H1 (cell line): ENCODE measurements at regions not wholly inside any gene's neighbourhood (a gene's known extent, or its start where the extent isn't known, plus 50 kb on each side); places are given as distances from the start of the nearest gene placed in this dataset.

Experiments used
- BACH1 ChIP-seq: IDR thresholded peaks from 2 replicates; pipeline ENCODE4 v1.6.1; 2012; ENCODE audit warnings: low read length, improper control_type of control experiment
- POU5F1 ChIP-seq: IDR thresholded peaks from 2 replicates; pipeline ENCODE4 v1.6.1; 2011; ENCODE audit warnings: low read depth, mild to moderate bottlenecking, low read length, moderate library complexity
- TAF7 ChIP-seq: optimal IDR thresholded peaks from 2 replicates; pipeline ENCODE3; 2011; ENCODE audit warnings: low read depth, mild to moderate bottlenecking, inconsistent platforms, low read length, moderate library complexity, borderline replicate concordance
- TF ChIP-seq, protein P1 (sequence below): IDR thresholded peaks from 2 replicates; pipeline ENCODE4 v1.6.1; 2012; ENCODE audit warnings: low read length, inconsistent platforms
- TF ChIP-seq, protein P2 (sequence below): fragments of 300-600 bp; sonication (generic); IDR thresholded peaks from 2 replicates; pipeline ENCODE4 v1.7.1; 2012; ENCODE audit warnings: low read length, moderate library complexity, mild to moderate bottlenecking, inconsistent platforms; ENCODE audit not compliant: insufficient replicate concordance

DNA sequence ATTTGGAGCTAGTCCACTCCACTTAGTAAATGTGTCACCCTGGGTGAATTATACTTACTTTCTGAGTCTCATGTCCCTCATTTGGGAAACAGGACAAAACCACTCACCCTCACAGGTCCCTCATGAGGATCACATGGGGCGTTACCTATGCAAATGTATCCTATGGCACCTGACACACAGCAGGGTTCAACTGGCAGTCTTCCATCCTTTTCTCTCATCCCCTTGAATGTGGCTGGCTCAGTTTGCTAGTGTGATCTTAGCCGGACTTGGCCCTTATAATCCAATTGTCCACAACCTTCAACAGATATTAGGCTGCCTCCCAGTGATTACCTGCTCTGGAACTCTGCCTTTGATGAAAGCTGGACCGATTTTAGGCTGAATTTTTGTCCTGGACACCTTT lies 308.8 kb downstream of the MAP2K6 start (continued):
- TF ChIP-seq TAF7 (no peak), POU5F1 (no peak), BACH1 (no peak)
- TF ChIP-seq, protein P1, sequence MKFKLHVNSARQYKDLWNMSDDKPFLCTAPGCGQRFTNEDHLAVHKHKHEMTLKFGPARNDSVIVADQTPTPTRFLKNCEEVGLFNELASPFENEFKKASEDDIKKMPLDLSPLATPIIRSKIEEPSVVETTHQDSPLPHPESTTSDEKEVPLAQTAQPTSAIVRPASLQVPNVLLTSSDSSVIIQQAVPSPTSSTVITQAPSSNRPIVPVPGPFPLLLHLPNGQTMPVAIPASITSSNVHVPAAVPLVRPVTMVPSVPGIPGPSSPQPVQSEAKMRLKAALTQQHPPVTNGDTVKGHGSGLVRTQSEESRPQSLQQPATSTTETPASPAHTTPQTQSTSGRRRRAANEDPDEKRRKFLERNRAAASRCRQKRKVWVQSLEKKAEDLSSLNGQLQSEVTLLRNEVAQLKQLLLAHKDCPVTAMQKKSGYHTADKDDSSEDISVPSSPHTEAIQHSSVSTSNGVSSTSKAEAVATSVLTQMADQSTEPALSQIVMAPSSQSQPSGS: no peak
- TF ChIP-seq, protein P2, sequence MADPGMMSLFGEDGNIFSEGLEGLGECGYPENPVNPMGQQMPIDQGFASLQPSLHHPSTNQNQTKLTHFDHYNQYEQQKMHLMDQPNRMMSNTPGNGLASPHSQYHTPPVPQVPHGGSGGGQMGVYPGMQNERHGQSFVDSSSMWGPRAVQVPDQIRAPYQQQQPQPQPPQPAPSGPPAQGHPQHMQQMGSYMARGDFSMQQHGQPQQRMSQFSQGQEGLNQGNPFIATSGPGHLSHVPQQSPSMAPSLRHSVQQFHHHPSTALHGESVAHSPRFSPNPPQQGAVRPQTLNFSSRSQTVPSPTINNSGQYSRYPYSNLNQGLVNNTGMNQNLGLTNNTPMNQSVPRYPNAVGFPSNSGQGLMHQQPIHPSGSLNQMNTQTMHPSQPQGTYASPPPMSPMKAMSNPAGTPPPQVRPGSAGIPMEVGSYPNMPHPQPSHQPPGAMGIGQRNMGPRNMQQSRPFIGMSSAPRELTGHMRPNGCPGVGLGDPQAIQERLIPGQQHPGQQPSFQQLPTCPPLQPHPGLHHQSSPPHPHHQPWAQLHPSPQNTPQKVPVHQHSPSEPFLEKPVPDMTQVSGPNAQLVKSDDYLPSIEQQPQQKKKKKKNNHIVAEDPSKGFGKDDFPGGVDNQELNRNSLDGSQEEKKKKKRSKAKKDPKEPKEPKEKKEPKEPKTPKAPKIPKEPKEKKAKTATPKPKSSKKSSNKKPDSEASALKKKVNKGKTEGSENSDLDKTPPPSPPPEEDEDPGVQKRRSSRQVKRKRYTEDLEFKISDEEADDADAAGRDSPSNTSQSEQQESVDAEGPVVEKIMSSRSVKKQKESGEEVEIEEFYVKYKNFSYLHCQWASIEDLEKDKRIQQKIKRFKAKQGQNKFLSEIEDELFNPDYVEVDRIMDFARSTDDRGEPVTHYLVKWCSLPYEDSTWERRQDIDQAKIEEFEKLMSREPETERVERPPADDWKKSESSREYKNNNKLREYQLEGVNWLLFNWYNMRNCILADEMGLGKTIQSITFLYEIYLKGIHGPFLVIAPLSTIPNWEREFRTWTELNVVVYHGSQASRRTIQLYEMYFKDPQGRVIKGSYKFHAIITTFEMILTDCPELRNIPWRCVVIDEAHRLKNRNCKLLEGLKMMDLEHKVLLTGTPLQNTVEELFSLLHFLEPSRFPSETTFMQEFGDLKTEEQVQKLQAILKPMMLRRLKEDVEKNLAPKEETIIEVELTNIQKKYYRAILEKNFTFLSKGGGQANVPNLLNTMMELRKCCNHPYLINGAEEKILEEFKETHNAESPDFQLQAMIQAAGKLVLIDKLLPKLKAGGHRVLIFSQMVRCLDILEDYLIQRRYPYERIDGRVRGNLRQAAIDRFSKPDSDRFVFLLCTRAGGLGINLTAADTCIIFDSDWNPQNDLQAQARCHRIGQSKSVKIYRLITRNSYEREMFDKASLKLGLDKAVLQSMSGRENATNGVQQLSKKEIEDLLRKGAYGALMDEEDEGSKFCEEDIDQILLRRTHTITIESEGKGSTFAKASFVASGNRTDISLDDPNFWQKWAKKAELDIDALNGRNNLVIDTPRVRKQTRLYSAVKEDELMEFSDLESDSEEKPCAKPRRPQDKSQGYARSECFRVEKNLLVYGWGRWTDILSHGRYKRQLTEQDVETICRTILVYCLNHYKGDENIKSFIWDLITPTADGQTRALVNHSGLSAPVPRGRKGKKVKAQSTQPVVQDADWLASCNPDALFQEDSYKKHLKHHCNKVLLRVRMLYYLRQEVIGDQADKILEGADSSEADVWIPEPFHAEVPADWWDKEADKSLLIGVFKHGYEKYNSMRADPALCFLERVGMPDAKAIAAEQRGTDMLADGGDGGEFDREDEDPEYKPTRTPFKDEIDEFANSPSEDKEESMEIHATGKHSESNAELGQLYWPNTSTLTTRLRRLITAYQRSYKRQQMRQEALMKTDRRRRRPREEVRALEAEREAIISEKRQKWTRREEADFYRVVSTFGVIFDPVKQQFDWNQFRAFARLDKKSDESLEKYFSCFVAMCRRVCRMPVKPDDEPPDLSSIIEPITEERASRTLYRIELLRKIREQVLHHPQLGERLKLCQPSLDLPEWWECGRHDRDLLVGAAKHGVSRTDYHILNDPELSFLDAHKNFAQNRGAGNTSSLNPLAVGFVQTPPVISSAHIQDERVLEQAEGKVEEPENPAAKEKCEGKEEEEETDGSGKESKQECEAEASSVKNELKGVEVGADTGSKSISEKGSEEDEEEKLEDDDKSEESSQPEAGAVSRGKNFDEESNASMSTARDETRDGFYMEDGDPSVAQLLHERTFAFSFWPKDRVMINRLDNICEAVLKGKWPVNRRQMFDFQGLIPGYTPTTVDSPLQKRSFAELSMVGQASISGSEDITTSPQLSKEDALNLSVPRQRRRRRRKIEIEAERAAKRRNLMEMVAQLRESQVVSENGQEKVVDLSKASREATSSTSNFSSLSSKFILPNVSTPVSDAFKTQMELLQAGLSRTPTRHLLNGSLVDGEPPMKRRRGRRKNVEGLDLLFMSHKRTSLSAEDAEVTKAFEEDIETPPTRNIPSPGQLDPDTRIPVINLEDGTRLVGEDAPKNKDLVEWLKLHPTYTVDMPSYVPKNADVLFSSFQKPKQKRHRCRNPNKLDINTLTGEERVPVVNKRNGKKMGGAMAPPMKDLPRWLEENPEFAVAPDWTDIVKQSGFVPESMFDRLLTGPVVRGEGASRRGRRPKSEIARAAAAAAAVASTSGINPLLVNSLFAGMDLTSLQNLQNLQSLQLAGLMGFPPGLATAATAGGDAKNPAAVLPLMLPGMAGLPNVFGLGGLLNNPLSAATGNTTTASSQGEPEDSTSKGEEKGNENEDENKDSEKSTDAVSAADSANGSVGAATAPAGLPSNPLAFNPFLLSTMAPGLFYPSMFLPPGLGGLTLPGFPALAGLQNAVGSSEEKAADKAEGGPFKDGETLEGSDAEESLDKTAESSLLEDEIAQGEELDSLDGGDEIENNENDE: no peak
